GM12878 (cell line): ENCODE measurements at regions not wholly inside any gene's neighbourhood (a gene's known extent, or its start where the extent isn't known, plus 50 kb on each side); places are given as distances from the start of the nearest gene placed in this dataset.

Source experiments
- CEBPB ChIP-seq, 2 experiments: fragments of 150-350 bp in 1 of 2; IDR thresholded peaks; 2 replicates each; pipeline ENCODE4 v1.6.1; 2012 to 2014; ENCODE audit warnings: low read depth in 2 of 2, low read length in 2 of 2, borderline replicate concordance in 1 of 2, inconsistent platforms in 1 of 2
- EED ChIP-seq: sonication (generic); IDR thresholded peaks from 2 replicates; pipeline ENCODE4 v1.6.1; 2016; ENCODE audit warnings: antibody characterized with exemption, low read depth
- IRF4 ChIP-seq: IDR thresholded peaks from 2 replicates; pipeline ENCODE4 v1.6.1; 2011; ENCODE audit warnings: low read depth, low read length
- KLF5 ChIP-seq: fragments of 450-650 bp; IDR thresholded peaks from 2 replicates; pipeline ENCODE4 v1.6.1; 2014; ENCODE audit warnings: mild to moderate bottlenecking; ENCODE audit not compliant: partially characterized antibody
- NFIC ChIP-seq: IDR thresholded peaks from 2 replicates; pipeline ENCODE4 v1.6.1; 2012; ENCODE audit warnings: low read depth, mild to moderate bottlenecking, inconsistent platforms, low read length, moderate library complexity
- NFYA ChIP-seq: IDR thresholded peaks from 2 replicates; pipeline ENCODE4 v1.6.1; 2011; ENCODE audit warnings: low read depth, mild to moderate bottlenecking, low read length, improper control_type of control experiment, borderline replicate concordance
- NRF1 ChIP-seq: conservative IDR thresholded peaks from 2 replicates; pipeline ENCODE4 v1.6.1; 2011; ENCODE audit warnings: mild to moderate bottlenecking, low read depth, low read length, improper control_type of control experiment
- PAX8 ChIP-seq: fragments of 450-650 bp; IDR thresholded peaks from 2 replicates; pipeline ENCODE4 v1.6.1; 2017; ENCODE audit warnings: mild to moderate bottlenecking, moderate library complexity
- SREBF1 ChIP-seq: IDR thresholded peaks from 2 replicates; pipeline ENCODE4 v1.6.1; 2012; ENCODE audit warnings: mild to moderate bottlenecking, low read length
- ZBTB11 ChIP-seq: fragments of 450-650 bp; formaldehyde crosslinking; IDR thresholded peaks from 2 replicates; pipeline ENCODE4 v1.5.0; 2022; ENCODE audit warnings: mild to moderate bottlenecking, missing genetic modification characterization
- ZBTB4 ChIP-seq: fragments of 450-650 bp; formaldehyde crosslinking; IDR thresholded peaks from 2 replicates; pipeline ENCODE4 v1.4.0; 2022; ENCODE audit warnings: mild to moderate bottlenecking, moderate library complexity
- ZNF274 ChIP-seq: IDR thresholded peaks from one replicate; pipeline ENCODE4 v1.8.0; 2011; ENCODE audit not compliant: insufficient read length, insufficient read depth
- ZSCAN29 ChIP-seq: fragments of 450-650 bp; IDR thresholded peaks from 2 replicates; pipeline ENCODE4 v1.6.1; 2017; ENCODE audit warnings: mild to moderate bottlenecking, moderate library complexity

- TF ChIP-seq ZBTB11 (CRISPR knock-in tag) (no peak), ZSCAN29 (no peak), CEBPB (IDR thresholded peaks at IDR 0.05; ENCODE audit: borderline replicate concordance in 1 of 2, low read depth in 2 of 2, low read length in 2 of 2) (no peak), NFIC (no peak), EED (no peak), SREBF1 (no peak), IRF4 (no peak), ZNF274 (no peak), NRF1 (no peak), ZBTB4 (CRISPR knock-in tag) (no peak), PAX8 (no peak), KLF5 (no peak), NFYA (no peak)
Observed at GRCh38 chr7:153638821-153639435, 413.3 kb upstream of the DPP6 start (continued).
